Liver (tissue), 8 donors: ENCODE measurements at regions not wholly inside any gene's neighbourhood (a gene's known extent, or its start where the extent isn't known, plus 50 kb on each side); places are given as distances from the start of the nearest gene placed in this dataset.

Source experiments
- DNase-seq: peaks from one replicate; pipeline ENCODE4 v3.0.0-alpha.2; 2017; ENCODE audit warnings: low spot score
- H3K27ac ChIP-seq, 2 donors: one replicate each; pipeline ENCODE4 v1.7.0; 2013; ENCODE audit warnings: inconsistent platforms in 2 of 2, low read length in 2 of 2, control low read depth in 1 of 2, low read depth in 1 of 2, mild to moderate bottlenecking in 1 of 2
- H3K27me3 ChIP-seq, 4 donors: one replicate each; pipeline versions ENCODE4 v1.6.1 to v1.7.0; 2013; ENCODE audit warnings: low read length in 3 of 4, inconsistent platforms in 1 of 4, mild to moderate bottlenecking in 1 of 4, moderate library complexity in 1 of 4; ENCODE audit not compliant: control insufficient read depth in 4 of 4, insufficient read depth in 4 of 4
- H3K36me3 ChIP-seq, 4 donors: one replicate each; pipeline versions ENCODE4 v1.6.1 to v1.7.0; 2013; ENCODE audit warnings: low read length in 3 of 4, mild to moderate bottlenecking in 3 of 4, low read depth in 1 of 4, moderate library complexity in 1 of 4; ENCODE audit not compliant: control insufficient read depth in 4 of 4, insufficient read depth in 3 of 4
- H3K4me1 ChIP-seq, 4 donors: one replicate each; pipeline versions ENCODE4 v1.6.1 to v1.7.0; 2013; ENCODE audit warnings: low read length in 3 of 4, mild to moderate bottlenecking in 3 of 4, moderate library complexity in 1 of 4; ENCODE audit not compliant: control insufficient read depth in 4 of 4, insufficient read depth in 4 of 4
- H3K4me3 ChIP-seq, 3 donors: one replicate each; pipeline versions ENCODE4 v1.6.1 to v1.7.0; 2013; ENCODE audit warnings: low read length in 3 of 3, control low read depth in 1 of 3, low read depth in 1 of 3, mild to moderate bottlenecking in 1 of 3
- H3K9ac ChIP-seq, 2 donors: one replicate each; pipeline ENCODE4 v1.7.0; 2013; ENCODE audit warnings: low read length in 2 of 2, mild to moderate bottlenecking in 2 of 2, moderate library complexity in 2 of 2, control low read depth in 1 of 2, low read depth in 1 of 2
- H3K9me3 ChIP-seq, 4 donors: one replicate each; pipeline versions ENCODE4 v1.6.1 to v1.7.0; 2013; ENCODE audit warnings: low read length in 3 of 4; ENCODE audit not compliant: control insufficient read depth in 4 of 4
- ATF3 ChIP-seq: IDR thresholded peaks from 2 replicates; pipeline ENCODE4 v1.6.1; 2016; ENCODE audit warnings: antibody characterized with exemption
- EGR1 ChIP-seq, 2 donors: IDR thresholded peaks; 2 replicates each; pipeline ENCODE4 v1.6.1; 2016 to 2018; ENCODE audit warnings: antibody characterized with exemption in 2 of 2, low read depth in 2 of 2
- FOXA1 ChIP-seq: IDR thresholded peaks from 2 replicates; pipeline ENCODE4 v1.6.1; 2016; ENCODE audit warnings: antibody characterized with exemption
- FOXA2 ChIP-seq: IDR thresholded peaks from 2 replicates; pipeline ENCODE4 v1.6.1; 2016; ENCODE audit warnings: antibody characterized with exemption
- GABPA ChIP-seq, 2 donors: IDR thresholded peaks in 1 of 2; conservative IDR thresholded peaks in 1 of 2; 2 replicates each; pipeline ENCODE4 v1.6.1; 2016; ENCODE audit warnings: antibody characterized with exemption in 2 of 2, mild to moderate bottlenecking in 1 of 2, moderate library complexity in 1 of 2
- HNF4A ChIP-seq, 2 donors: conservative IDR thresholded peaks; 2 replicates each; pipeline ENCODE4 v1.6.1; 2016; ENCODE audit warnings: antibody characterized with exemption in 2 of 2, mild to moderate bottlenecking in 2 of 2
- HNF4G ChIP-seq: IDR thresholded peaks from 2 replicates; pipeline ENCODE4 v1.6.1; 2016; ENCODE audit warnings: antibody characterized with exemption
- JUND ChIP-seq, 2 donors: IDR thresholded peaks; 2 replicates each; pipeline ENCODE4 v1.6.1; 2016; ENCODE audit warnings: antibody characterized with exemption in 2 of 2
- NR2F2 ChIP-seq: IDR thresholded peaks from 2 replicates; pipeline ENCODE4 v1.6.1; 2016; ENCODE audit warnings: antibody characterized with exemption
- RAD21 ChIP-seq, 2 donors: IDR thresholded peaks; 2 replicates each; pipeline ENCODE4 v1.6.1; 2016; ENCODE audit warnings: antibody characterized with exemption in 2 of 2, mild to moderate bottlenecking in 2 of 2
- RXRA ChIP-seq, 2 donors: IDR thresholded peaks; 2 replicates each; pipeline ENCODE4 v1.6.1; 2017 to 2018; ENCODE audit warnings: antibody characterized with exemption in 2 of 2, mild to moderate bottlenecking in 1 of 2
- SP1 ChIP-seq: IDR thresholded peaks from 2 replicates; pipeline ENCODE4 v1.6.1; 2018; ENCODE audit warnings: antibody characterized with exemption, mild to moderate bottlenecking
- TAF1 ChIP-seq: conservative IDR thresholded peaks from 2 replicates; pipeline ENCODE4 v1.6.1; 2016; ENCODE audit warnings: antibody characterized with exemption, mild to moderate bottlenecking
- YY1 ChIP-seq: IDR thresholded peaks from 2 replicates; pipeline ENCODE4 v1.6.1; 2016; ENCODE audit warnings: antibody characterized with exemption, mild to moderate bottlenecking
- WGBS: extraction: QIAGEN DNeasy Blood & Tissue Kit; methylation state at CpG from one replicate; pipeline ENCODE4 v1.1.7; 2013; 5-methylcytosine and 5-hydroxymethylcytosine counted together
- TF ChIP-seq, protein P1 (sequence below): IDR thresholded peaks from 2 replicates; pipeline ENCODE4 v1.6.1; 2016; ENCODE audit warnings: antibody characterized with exemption
- TF ChIP-seq, protein P2 (sequence below): fragments of 150-350 bp; IDR thresholded peaks from 2 replicates; pipeline ENCODE4 v1.5.1; 2017; ENCODE audit warnings: improper control_type of control experiment, low read depth, low read length; ENCODE audit not compliant: missing input control
- TF ChIP-seq, protein P3 (sequence below): IDR thresholded peaks from 2 replicates; pipeline ENCODE4 v1.6.1; 2016; ENCODE audit warnings: antibody characterized with exemption
- TF ChIP-seq, protein P4 (sequence below): IDR thresholded peaks from 2 replicates; pipeline ENCODE4 v1.6.1; 2016; ENCODE audit warnings: antibody characterized with exemption, mild to moderate bottlenecking
- donor health status: healthy.
- donor health status: healthy.
- donor health status: healthy.
- donor health status: healthy.
- donor health status: healthy.

GRCh38 chr3:165617134-165617533 lies 220.1 kb downstream of the BCHE start:
- H3K36me3 ChIP-seq, result no peaks in the 10 kb centered on the region
- TF ChIP-seq TAF1, result no peak
- TF ChIP-seq, protein P1, sequence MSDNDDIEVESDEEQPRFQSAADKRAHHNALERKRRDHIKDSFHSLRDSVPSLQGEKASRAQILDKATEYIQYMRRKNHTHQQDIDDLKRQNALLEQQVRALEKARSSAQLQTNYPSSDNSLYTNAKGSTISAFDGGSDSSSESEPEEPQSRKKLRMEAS, result no peak
- TF ChIP-seq FOXA1, result no peak
- no peak for TF ChIP-seq YY1
- no peak for TF ChIP-seq RAD21 (IDR thresholded peaks at IDR 0.05)
- TF ChIP-seq GABPA (IDR thresholded peaks at IDR 0.05 in 1 of 2, conservative IDR thresholded peaks at IDR 0.05 in 1 of 2), result no peak
- no peak for TF ChIP-seq EGR1 (IDR thresholded peaks at IDR 0.05; ENCODE audit: low read depth in 2 of 2)
- no peak for TF ChIP-seq HNF4A (conservative IDR thresholded peaks at IDR 0.05)
- TF ChIP-seq JUND (IDR thresholded peaks at IDR 0.05), result no peak
- TF ChIP-seq RXRA (IDR thresholded peaks at IDR 0.05), result no peak
- TF ChIP-seq, protein P2, sequence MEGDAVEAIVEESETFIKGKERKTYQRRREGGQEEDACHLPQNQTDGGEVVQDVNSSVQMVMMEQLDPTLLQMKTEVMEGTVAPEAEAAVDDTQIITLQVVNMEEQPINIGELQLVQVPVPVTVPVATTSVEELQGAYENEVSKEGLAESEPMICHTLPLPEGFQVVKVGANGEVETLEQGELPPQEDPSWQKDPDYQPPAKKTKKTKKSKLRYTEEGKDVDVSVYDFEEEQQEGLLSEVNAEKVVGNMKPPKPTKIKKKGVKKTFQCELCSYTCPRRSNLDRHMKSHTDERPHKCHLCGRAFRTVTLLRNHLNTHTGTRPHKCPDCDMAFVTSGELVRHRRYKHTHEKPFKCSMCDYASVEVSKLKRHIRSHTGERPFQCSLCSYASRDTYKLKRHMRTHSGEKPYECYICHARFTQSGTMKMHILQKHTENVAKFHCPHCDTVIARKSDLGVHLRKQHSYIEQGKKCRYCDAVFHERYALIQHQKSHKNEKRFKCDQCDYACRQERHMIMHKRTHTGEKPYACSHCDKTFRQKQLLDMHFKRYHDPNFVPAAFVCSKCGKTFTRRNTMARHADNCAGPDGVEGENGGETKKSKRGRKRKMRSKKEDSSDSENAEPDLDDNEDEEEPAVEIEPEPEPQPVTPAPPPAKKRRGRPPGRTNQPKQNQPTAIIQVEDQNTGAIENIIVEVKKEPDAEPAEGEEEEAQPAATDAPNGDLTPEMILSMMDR, result no peak
- no peak for TF ChIP-seq ATF3
- H3K9ac ChIP-seq, result no peak overlapping the region
- H3K4me1 ChIP-seq, result no peaks in the 10 kb centered on the region
- H3K27me3 ChIP-seq, result no peaks in the 10 kb centered on the region
- peaks cover 0 to 11% (median 0%) of the 10 kb centered on the region in 4 donors for H3K9me3 ChIP-seq
- H3K27ac ChIP-seq, result no peak overlapping the region
- no peak overlapping the region for H3K4me3 ChIP-seq
- DNase-seq, result no peak

DNA sequence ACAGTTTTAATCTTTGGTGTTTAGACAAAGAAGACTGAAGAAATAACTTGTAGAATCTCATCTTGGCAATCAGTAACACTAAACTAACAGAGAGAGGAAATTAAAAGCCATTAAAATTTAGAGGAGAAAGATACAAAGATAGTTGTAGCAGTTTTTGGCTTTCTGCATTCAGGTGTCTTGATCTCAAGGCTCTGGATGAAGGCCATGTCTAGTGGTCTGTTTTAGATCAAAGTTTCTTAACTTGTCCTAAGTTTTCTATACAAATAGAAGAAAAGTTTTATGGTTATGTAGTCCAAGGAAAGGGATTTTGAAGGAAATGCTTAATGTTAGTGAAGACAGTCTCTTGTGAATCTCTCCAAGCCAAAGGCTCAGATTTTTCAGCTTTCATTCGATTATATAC lies 222.9 kb downstream of the BCHE start:
- H3K9me3 ChIP-seq, result no peaks in the 10 kb centered on the region
- WGBS, result 87% methylated on average over 1 of the region's 1 CpG
- DNase-seq, result no peak
- H3K4me3 ChIP-seq, result no peak overlapping the region
- H3K27ac ChIP-seq, result no peak overlapping the region
- H3K27me3 ChIP-seq, result no peaks in the 10 kb centered on the region
- H3K4me1 ChIP-seq, result no peaks in the 10 kb centered on the region
- TF ChIP-seq, protein P1, result no peak
- TF ChIP-seq, protein P2, result no peak
- TF ChIP-seq SP1 (no peak), GABPA (IDR thresholded peaks at IDR 0.05 in 1 of 2, conservative IDR thresholded peaks at IDR 0.05 in 1 of 2) (no peak), FOXA2 (no peak), HNF4G (no peak), ATF3 (no peak), FOXA1 (no peak), RAD21 (IDR thresholded peaks at IDR 0.05) (no peak), YY1 (no peak), JUND (IDR thresholded peaks at IDR 0.05) (no peak), NR2F2 (no peak), EGR1 (IDR thresholded peaks at IDR 0.05; ENCODE audit: low read depth in 2 of 2) (no peak)
- TF ChIP-seq, protein P3, sequence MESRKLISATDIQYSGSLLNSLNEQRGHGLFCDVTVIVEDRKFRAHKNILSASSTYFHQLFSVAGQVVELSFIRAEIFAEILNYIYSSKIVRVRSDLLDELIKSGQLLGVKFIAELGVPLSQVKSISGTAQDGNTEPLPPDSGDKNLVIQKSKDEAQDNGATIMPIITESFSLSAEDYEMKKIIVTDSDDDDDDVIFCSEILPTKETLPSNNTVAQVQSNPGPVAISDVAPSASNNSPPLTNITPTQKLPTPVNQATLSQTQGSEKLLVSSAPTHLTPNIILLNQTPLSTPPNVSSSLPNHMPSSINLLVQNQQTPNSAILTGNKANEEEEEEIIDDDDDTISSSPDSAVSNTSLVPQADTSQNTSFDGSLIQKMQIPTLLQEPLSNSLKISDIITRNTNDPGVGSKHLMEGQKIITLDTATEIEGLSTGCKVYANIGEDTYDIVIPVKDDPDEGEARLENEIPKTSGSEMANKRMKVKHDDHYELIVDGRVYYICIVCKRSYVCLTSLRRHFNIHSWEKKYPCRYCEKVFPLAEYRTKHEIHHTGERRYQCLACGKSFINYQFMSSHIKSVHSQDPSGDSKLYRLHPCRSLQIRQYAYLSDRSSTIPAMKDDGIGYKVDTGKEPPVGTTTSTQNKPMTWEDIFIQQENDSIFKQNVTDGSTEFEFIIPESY, result no peak
- TF ChIP-seq, protein P4, sequence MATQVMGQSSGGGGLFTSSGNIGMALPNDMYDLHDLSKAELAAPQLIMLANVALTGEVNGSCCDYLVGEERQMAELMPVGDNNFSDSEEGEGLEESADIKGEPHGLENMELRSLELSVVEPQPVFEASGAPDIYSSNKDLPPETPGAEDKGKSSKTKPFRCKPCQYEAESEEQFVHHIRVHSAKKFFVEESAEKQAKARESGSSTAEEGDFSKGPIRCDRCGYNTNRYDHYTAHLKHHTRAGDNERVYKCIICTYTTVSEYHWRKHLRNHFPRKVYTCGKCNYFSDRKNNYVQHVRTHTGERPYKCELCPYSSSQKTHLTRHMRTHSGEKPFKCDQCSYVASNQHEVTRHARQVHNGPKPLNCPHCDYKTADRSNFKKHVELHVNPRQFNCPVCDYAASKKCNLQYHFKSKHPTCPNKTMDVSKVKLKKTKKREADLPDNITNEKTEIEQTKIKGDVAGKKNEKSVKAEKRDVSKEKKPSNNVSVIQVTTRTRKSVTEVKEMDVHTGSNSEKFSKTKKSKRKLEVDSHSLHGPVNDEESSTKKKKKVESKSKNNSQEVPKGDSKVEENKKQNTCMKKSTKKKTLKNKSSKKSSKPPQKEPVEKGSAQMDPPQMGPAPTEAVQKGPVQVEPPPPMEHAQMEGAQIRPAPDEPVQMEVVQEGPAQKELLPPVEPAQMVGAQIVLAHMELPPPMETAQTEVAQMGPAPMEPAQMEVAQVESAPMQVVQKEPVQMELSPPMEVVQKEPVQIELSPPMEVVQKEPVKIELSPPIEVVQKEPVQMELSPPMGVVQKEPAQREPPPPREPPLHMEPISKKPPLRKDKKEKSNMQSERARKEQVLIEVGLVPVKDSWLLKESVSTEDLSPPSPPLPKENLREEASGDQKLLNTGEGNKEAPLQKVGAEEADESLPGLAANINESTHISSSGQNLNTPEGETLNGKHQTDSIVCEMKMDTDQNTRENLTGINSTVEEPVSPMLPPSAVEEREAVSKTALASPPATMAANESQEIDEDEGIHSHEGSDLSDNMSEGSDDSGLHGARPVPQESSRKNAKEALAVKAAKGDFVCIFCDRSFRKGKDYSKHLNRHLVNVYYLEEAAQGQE, result no peak
- H3K9ac ChIP-seq, result no peak overlapping the region
- H3K36me3 ChIP-seq, result no peaks in the 10 kb centered on the region
